GM12878 (cell line): ENCODE measurements at regions not wholly inside any gene's neighbourhood (a gene's known extent, or its start where the extent isn't known, plus 50 kb on each side); places are given as distances from the start of the nearest gene placed in this dataset.

ENCODE experiments used
- ATAC-seq: fragments of 200-7000 bp; cut with Tn5 transposase; 3 replicates; pipeline ENCODE4 v1.9.1; 2020; ENCODE audit warnings: mild to moderate bottlenecking, moderate library complexity
- BruUV-seq: library from RNA; stranded (reverse); fragments of 400-500 nt; replicated peaks from 2 replicates; lab custom pipeline; 2021; lab: Mats Ljungman, UMichigan
- CTCF ChIA-PET: fragments of 300-600 bp; sonication (Branson Sonifier 250); formaldehyde crosslinking; extraction: SDS; loops from one replicate; lab custom pipeline; 2021; ENCODE audit warnings: inconsistent platforms; lab: Yijun Ruan, JAX
- POLR2A ChIA-PET: fragments of 350-600 bp; formaldehyde crosslinking; extraction: SDS; loops from one replicate; lab custom pipeline; 2021; ENCODE audit warnings: inconsistent platforms; lab: Charles Lee
- RAD21 ChIA-PET: fragments of 300-600 bp; sonication (Branson Sonifier 250); formaldehyde crosslinking; loops from one replicate; lab custom pipeline; 2023; ENCODE audit warnings: antibody characterized with exemption; ENCODE audit not compliant: unreplicated experiment; lab: Charles Lee
- SMC1A ChIA-PET: fragments of 300-600 bp; sonication (Branson Sonifier 250); formaldehyde crosslinking; loops from one replicate; lab custom pipeline; 2023; ENCODE audit not compliant: unreplicated experiment, uncharacterized antibody; lab: Charles Lee
- DNase-seq: peaks from one replicate; pipeline ENCODE4 v3.0.0-alpha.2; 2011; ENCODE audit warnings: low read depth, low spot score
- FAIRE-seq: peaks from 3 replicates; lab custom pipeline; 2011; peaks lifted over from hg19 to GRCh38; lab: Jason Lieb, UNC
- H2AFZ ChIP-seq: 2 replicates; pipeline ENCODE4 v1.6.0; 2011; ENCODE audit warnings: low read depth, low read length, control low read depth; ENCODE audit not compliant: control insufficient read depth
- H3K27ac ChIP-seq: 2 replicates; pipeline ENCODE4 v1.5.1; 2011; ENCODE audit warnings: control low read depth; ENCODE audit not compliant: control insufficient read depth, insufficient read depth
- H3K27me3 ChIP-seq, 2 experiments: replicated peaks in 1 of 2; 2 replicates each; pipeline versions ENCODE4 v1.6.0 to v1.6.1; 2011; ENCODE audit warnings: low read length in 1 of 2; ENCODE audit not compliant: control insufficient read depth in 2 of 2, insufficient read depth in 2 of 2
- H3K36me3 ChIP-seq, 2 experiments: 2 replicates each; pipeline ENCODE4 v1.5.1; 2011; ENCODE audit warnings: low read length in 1 of 2; ENCODE audit not compliant: control insufficient read depth in 2 of 2, insufficient read depth in 2 of 2
- H3K4me1 ChIP-seq: 2 replicates; pipeline ENCODE4 v1.6.1; 2011; ENCODE audit warnings: mild to moderate bottlenecking, low read length, moderate library complexity, mixed read lengths; ENCODE audit not compliant: control insufficient read depth, insufficient read depth
- H3K4me2 ChIP-seq: 2 replicates; pipeline ENCODE4 v1.6.0; 2011; ENCODE audit warnings: control low read depth; ENCODE audit not compliant: control insufficient read depth, insufficient read depth
- H3K4me3 ChIP-seq: fragments of 200-600 bp; sonication (generic); 2 replicates; pipeline ENCODE4 v1.5.1; 2016
- H3K79me2 ChIP-seq: 2 replicates; pipeline ENCODE4 v1.6.0; 2011; ENCODE audit warnings: low read length; ENCODE audit not compliant: control insufficient read depth, insufficient read depth
- H3K9ac ChIP-seq: 2 replicates; pipeline ENCODE4 v1.8.0; 2011; ENCODE audit warnings: low read length, control low read depth, mixed read lengths; ENCODE audit not compliant: control insufficient read depth, insufficient read depth
- H3K9me3 ChIP-seq: replicated peaks from 3 replicates; pipeline ENCODE4 v1.5.1; 2011; ENCODE audit warnings: mild to moderate bottlenecking, low read length; ENCODE audit not compliant: control insufficient read depth, insufficient read depth
- H4K20me1 ChIP-seq: 2 replicates; pipeline ENCODE4 v1.6.0; 2011; ENCODE audit not compliant: control insufficient read depth, insufficient read depth
- BRCA1 ChIP-seq: IDR thresholded peaks from 2 replicates; pipeline ENCODE4 v1.6.1; 2011; ENCODE audit warnings: low read depth, low read length, improper control_type of control experiment
- NFIC ChIP-seq: IDR thresholded peaks from 2 replicates; pipeline ENCODE4 v1.6.1; 2012; ENCODE audit warnings: low read depth, mild to moderate bottlenecking, inconsistent platforms, low read length, moderate library complexity
- PML ChIP-seq: IDR thresholded peaks from 2 replicates; pipeline ENCODE4 v1.6.1; 2012; ENCODE audit warnings: low read length, inconsistent platforms
- WRNIP1 ChIP-seq: IDR thresholded peaks from 2 replicates; pipeline ENCODE4 v1.6.1; 2011; ENCODE audit warnings: low read depth, low read length, improper control_type of control experiment, borderline replicate concordance
- WGBS: methylation state at CpG from one replicate; pipeline ENCODE4 v1.1.6; 2016; ENCODE audit warnings: low lambda C conversion rate; ENCODE audit not compliant: insufficient replicate concordance, insufficient coverage; ENCODE audit errors: missing lambda C conversion rate; 5-methylcytosine and 5-hydroxymethylcytosine counted together
- in situ Hi-C: fragments of 300-500 bp; cut with MboI; formaldehyde crosslinking; loops from 9 replicates; pipeline ENCODE4 v1.14.3; 2018; ENCODE audit warnings: mixed read lengths
- intact Hi-C: fragments of 100-400 bp; cut with micrococcal nuclease; formaldehyde crosslinking; loops from one replicate; pipeline ENCODE4 v1.14.2; 2022; ENCODE audit not compliant: unreplicated experiment
- TF ChIP-seq, protein P1 (sequence below): IDR thresholded peaks from 2 replicates; pipeline ENCODE4 v1.6.1; 2012; ENCODE audit warnings: improper control_type of control experiment, low read depth, low read length; ENCODE audit not compliant: insufficient replicate concordance

DNA sequence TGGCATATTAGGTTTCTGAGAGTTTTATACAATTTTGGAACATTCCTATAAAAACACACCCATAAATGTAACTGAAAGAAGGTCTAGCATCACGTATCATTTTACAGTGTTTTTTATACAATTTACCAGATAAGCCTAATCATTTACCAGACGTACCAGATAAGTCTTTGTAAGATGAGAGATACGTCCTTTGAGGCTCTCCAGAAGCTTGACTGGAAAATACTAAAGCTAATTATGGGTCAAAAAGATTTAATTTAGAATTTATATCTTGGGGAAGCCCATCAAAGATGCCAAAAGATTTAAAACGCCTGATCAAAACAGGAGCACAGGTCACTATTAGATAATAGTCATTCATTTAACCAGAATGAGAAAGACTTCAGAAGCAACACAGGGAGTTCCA is 55.0 kb downstream of the RGS12 start (continued):
- TF ChIP-seq BRCA1: no peak

DNA sequence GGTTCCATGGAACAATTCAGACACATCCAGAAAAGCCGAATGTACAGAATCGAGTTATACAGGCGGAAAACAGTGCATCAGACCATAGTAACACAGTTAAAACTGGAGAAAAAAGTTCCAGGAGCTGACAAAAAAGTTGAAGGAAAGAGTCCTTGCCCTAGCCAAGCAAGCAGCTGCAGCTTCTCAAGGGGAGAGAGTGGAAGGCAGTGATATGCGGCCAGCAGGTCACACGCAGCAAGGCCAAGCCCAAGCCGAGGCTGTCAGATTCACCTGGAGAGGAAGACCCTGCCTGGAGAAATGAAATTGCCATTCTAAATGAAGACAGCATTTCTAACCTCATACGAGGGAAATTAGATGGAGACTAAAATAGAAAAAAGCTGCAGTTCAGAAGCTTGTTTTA is 55.8 kb downstream of the RGS12 start:
- H2AFZ ChIP-seq: no peak overlapping the region
- H3K4me2 ChIP-seq: no peak overlapping the region
- H3K4me1 ChIP-seq: no peaks in the 10 kb centered on the region
- ChIA-PET SMC1A (interaction anchor here (1.2 to 1.3 kb wide), 3 partner anchors 11 to 44 kb away, joined by 3 to 5 read pairs (median 3); no protein-coding TSS in a partner anchor), POLR2A (interaction anchor here (0.6 kb wide), 1 partner anchor 89 kb away, joined by 3 read pairs; no protein-coding TSS in a partner anchor), CTCF (interaction anchor here (1.2 to 6.1 kb wide), 4 partner anchors 86 to 132 kb away, joined by 4 to 81 read pairs (median 8); partner anchors contain the start of gene HGFAC), RAD21 (interaction anchor here (0.5 to 4.0 kb wide), 7 partner anchors 39 to 532 kb away, joined by 3 to 19 read pairs (median 4); no protein-coding TSS in a partner anchor)
- FAIRE-seq (no peak), ATAC-seq (no peak), DNase-seq (no peak)
- WGBS: 66% methylated on average over 7 of the region's 7 CpGs
- no peak overlapping the region for H3K4me3 ChIP-seq
- BruUV-seq: no TSS peak
- TF ChIP-seq NFIC (no peak), PML (no peak), WRNIP1 (no peak)
- TF ChIP-seq, protein P1, sequence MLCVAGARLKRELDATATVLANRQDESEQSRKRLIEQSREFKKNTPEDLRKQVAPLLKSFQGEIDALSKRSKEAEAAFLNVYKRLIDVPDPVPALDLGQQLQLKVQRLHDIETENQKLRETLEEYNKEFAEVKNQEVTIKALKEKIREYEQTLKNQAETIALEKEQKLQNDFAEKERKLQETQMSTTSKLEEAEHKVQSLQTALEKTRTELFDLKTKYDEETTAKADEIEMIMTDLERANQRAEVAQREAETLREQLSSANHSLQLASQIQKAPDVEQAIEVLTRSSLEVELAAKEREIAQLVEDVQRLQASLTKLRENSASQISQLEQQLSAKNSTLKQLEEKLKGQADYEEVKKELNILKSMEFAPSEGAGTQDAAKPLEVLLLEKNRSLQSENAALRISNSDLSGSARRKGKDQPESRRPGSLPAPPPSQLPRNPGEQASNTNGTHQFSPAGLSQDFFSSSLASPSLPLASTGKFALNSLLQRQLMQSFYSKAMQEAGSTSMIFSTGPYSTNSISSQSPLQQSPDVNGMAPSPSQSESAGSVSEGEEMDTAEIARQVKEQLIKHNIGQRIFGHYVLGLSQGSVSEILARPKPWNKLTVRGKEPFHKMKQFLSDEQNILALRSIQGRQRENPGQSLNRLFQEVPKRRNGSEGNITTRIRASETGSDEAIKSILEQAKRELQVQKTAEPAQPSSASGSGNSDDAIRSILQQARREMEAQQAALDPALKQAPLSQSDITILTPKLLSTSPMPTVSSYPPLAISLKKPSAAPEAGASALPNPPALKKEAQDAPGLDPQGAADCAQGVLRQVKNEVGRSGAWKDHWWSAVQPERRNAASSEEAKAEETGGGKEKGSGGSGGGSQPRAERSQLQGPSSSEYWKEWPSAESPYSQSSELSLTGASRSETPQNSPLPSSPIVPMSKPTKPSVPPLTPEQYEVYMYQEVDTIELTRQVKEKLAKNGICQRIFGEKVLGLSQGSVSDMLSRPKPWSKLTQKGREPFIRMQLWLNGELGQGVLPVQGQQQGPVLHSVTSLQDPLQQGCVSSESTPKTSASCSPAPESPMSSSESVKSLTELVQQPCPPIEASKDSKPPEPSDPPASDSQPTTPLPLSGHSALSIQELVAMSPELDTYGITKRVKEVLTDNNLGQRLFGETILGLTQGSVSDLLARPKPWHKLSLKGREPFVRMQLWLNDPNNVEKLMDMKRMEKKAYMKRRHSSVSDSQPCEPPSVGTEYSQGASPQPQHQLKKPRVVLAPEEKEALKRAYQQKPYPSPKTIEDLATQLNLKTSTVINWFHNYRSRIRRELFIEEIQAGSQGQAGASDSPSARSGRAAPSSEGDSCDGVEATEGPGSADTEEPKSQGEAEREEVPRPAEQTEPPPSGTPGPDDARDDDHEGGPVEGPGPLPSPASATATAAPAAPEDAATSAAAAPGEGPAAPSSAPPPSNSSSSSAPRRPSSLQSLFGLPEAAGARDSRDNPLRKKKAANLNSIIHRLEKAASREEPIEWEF: no peak
- no peaks in the 10 kb centered on the region for H3K27me3 ChIP-seq
- H3K79me2 ChIP-seq: no peaks in the 10 kb centered on the region
- H3K27ac ChIP-seq: no peak overlapping the region
- in situ Hi-C loops (loop anchor here (5.0 kb wide), 1 partner anchor 99 kb away; no protein-coding TSS in a partner anchor), intact Hi-C loops (no loop called here)
- H4K20me1 ChIP-seq: no peaks in the 10 kb centered on the region
- no peak overlapping the region for H3K9ac ChIP-seq
- peaks cover 4% of the 10 kb centered on the region; the same call in 2 of the 3 replicates for H3K9me3 ChIP-seq
- no peaks in the 10 kb centered on the region for H3K36me3 ChIP-seq
